NCI-H1092 treated with DMSO at 0.1 percent for 48 hours (cell line): ENCODE measurements at regions not wholly inside any gene's neighbourhood (a gene's known extent, or its start where the extent isn't known, plus 50 kb on each side); places are given as distances from the start of the nearest gene placed in this dataset.

Experiments
- DNase-seq: peaks from one replicate; lab custom pipeline; 2025; lab: John Stamatoyannopoulos, UW

- DNase-seq = no peak
Observed at GRCh38 chr5:174335682-174336364, 290.3 kb downstream of the NSG2 start.

- DNase-seq = no peak
Observed at GRCh38 chr5:174336479-174336878, 291.0 kb downstream of the NSG2 start.

- no peak for DNase-seq
Observed at GRCh38 chr5:174337276-174338184, 292.0 kb downstream of the NSG2 start.

GRCh38 chr5:174338185-174339010, 292.9 kb downstream of the NSG2 start:
- DNase-seq = no peak

GRCh38 chr5:174339130-174339529, 293.6 kb downstream of the NSG2 start:
- DNase-seq = no peak

- no peak for DNase-seq
Observed at GRCh38 chr5:174340226-174340625, 294.7 kb downstream of the NSG2 start.

DNA sequence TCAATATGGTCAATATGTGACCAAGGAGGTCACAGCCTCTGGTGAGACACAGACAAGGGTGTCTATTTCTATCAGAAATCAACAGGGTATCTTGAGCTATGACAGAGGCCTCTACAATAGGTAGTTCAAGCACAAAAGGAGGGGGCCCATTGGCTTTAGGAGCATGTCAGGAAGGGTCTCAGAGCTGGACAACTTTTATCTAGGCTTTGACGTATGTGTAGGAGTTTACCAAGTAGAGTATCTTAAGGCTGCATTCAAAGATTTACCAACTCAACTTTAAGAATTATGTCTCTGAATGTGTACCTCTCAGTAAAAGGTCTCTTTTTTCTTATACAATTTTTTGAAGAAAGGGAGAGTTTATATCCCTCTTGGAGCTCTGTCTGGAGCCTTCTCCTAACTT, 297.2 kb downstream of the NSG2 start:
- no peak for DNase-seq

- DNase-seq = no peak
Observed at GRCh38 chr5:174343826-174344225, 298.3 kb downstream of the NSG2 start.

- DNase-seq = no peak
Observed at GRCh38 chr5:174344335-174344734, 298.8 kb downstream of the NSG2 start.

DNA sequence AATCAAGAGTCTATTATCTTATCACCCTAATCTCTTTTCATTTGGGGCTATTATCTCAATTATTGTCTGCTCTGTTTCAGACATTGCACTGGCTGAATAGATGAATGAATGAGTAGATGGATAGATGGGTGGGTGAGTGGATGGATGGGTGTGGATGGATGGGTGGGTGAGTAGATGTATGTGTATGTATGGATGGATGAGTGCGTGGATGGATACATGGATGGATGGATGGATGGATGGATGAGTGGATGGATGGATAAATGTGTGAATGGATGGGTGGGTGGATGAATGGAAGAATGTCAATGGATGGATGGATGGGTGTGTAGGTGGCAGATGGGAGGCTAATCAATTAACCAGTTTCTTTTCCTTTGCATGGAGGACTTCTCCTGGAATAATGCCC, 301.7 kb downstream of the NSG2 start:
- no peak for DNase-seq

- DNase-seq = no peak
Observed at GRCh38 chr5:174348311-174348981, 302.9 kb downstream of the NSG2 start.

- DNase-seq = no peak
Observed at GRCh38 chr5:174352681-174353080, 307.2 kb downstream of the NSG2 start.

DNA sequence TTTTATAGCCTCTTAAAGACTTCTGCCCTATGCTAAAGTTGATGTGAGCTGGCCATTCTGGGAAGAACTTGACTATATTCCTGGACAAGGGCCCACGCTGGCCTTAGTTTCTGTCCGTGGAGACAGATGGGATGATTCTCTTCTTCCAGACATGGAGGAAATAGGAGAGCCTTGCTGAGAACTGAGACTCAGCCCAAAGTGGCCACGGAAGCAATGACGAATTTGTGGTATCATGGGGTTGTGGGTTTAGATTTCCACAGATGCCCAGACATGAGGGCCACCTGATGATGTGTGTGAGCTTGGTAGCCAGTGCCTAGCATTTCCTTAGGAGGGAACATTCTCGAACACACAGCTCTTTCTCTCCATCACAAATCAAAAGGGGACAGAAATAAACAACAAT, 309.1 kb downstream of the NSG2 start:
- no peak for DNase-seq

- DNase-seq = no peak
Observed at GRCh38 chr5:174355208-174355612, 309.7 kb downstream of the NSG2 start.

DNA sequence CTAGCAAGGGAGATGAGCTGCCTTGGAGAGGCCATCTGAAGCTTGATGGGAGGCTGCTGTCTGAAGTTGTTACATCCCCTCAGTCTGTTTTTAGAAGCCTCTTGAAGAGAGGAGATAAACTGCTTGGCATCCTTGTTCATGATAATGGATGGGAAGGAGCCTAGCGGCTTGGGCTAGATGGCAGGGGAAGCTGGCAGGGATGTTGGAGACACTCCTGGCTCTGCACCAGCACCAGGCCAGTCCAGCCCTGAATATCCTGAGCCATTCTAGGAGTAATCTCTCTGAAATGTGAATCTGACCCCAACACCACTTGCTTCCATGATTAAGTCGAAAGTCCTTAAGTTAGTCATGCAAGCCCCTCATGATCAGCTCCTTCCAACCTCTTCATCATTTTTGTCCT, 310.5 kb downstream of the NSG2 start:
- no peak for DNase-seq

DNA sequence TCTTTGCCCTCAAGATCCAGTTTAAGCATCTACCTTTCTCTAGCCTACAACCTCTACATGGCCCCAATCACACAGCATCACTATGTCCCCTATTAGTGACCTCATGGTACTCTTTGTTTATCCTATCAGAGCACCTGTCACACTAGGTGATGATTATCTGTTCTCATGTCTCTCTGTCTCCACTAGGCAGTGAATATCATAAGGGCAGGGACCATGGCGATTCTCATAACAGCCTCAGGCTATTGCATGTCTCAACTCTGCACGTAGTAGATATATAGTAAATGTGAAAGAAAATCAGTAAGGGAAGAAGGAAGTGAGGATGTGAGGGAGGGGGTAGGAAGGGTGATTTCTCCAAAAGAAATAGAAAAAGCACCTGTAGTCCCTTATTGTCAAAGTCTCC, 311.0 kb downstream of the NSG2 start:
- DNase-seq = no peak

GRCh38 chr5:174358276-174358675, 312.8 kb downstream of the NSG2 start:
- no peak for DNase-seq

DNA sequence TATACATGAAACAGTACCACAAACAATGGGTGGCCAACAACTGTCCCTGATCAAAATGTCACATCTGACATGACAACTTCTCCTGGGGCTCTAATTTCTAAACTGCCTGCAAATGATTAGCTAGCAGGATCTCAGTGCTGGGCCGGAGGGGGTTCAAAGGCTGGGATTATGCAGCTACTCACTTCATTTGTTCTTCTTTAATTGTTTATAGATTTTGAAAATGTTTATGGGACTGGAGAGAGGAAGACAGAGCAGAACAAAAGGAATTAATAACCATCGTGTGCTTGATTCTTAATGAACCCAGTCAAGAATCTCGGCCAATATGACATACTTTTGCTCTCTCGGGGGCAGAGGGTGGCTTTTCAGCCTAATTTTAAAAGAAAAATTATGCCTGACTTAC, 313.6 kb downstream of the NSG2 start:
- no peak for DNase-seq

GRCh38 chr5:174362514-174362913, 317.0 kb downstream of the NSG2 start:
- no peak for DNase-seq

GRCh38 chr5:174363934-174364333, 318.4 kb downstream of the NSG2 start:
- DNase-seq = no peak

GRCh38 chr5:174364676-174365075, 319.2 kb downstream of the NSG2 start:
- no peak for DNase-seq

GRCh38 chr5:174371600-174372094, 326.1 kb downstream of the NSG2 start:
- DNase-seq = no peak
